Globus pallidus (tissue), 1 donor: ENCODE measurements at regions not wholly inside any gene's neighbourhood (a gene's known extent, or its start where the extent isn't known, plus 50 kb on each side); places are given as distances from the start of the nearest gene placed in this dataset.
"Not testable (repeated sequence)": the region's sequence is repeated elsewhere in the genome, so short reads cannot be mapped to it uniquely, and the experiment has no call there.

Experiments used
- DNase-seq: peaks from one replicate; pipeline ENCODE4 v3.0.0-alpha.2; 2015; ENCODE audit warnings: low spot score

DNA sequence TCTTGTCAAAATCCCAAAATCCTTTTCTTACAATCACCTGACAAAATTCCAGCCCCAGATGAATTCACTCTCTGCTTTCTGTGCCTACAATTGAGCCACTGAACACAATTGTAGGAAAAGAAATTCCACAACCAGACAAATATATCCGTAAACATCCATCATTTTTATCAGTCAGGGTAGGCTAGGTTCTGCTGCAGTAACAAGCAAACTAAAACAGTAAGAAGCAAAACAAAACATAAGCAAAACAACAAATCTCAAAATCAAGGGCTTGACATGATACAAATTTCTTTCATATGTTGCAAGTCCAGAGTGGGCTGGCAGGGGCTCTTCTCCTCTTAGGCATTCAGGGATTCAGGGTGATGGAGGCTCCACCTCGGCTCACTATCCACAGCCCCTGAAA is 114.2 kb upstream of the MAN2A1 start:
- DNase-seq = no peak

DNA sequence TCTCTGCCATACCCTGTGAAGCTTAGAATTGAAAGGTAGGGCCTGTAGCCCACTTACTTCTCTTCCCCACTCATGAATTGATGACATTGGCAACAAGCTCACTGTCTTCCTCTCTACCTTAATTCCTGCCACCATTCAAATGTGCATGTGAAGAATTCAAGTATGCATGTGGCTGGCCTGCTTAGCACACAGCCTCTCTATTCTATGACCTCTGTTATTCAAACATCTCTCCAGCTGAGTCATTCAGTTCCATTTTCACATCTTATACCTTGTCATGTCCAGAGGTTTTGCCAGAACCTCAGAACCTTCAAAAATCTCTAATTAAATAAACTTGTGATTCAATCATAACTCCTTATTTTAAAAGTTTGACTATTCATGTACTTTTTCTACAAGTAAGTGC is 114.7 kb upstream of the MAN2A1 start:
- no peak for DNase-seq

DNA sequence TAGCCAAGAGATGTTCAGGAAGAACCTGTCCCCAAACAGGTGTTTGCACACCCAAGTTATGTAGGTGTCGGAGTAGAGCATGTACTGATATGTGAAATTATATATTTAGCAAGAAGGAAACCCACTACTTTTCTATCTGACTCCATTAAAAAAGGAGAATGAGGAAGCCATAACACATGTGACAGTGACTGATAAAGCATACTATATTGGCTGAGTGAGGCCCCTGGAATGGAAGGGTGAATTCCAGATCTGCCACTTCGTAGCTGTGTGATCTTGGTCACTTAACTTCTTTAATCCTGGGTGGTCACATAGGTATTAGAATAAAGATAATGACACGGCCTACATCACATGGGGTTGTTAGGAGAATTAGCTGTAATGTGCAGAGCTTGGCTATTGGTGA is 116.0 kb upstream of the MAN2A1 start:
- DNase-seq = no peak

DNA sequence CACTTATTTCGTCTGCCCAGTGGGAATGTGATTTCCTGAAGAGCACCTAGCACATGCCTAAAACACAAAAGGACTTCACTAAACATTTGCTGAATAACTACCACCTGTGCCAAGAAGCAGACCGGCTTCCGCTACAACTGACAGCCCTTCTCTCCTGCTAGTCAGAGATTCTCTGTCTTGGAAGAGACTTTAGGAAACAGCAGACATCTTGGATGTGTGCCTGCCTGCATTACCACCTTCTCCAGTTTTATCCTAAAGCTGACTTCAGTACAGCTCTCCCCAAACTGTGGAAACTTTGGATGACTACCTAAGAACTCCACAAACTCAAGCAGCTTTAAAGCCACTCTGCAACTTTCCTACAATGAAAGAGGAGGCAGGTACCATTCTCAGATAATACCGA is 116.5 kb upstream of the MAN2A1 start:
- no peak for DNase-seq

DNA sequence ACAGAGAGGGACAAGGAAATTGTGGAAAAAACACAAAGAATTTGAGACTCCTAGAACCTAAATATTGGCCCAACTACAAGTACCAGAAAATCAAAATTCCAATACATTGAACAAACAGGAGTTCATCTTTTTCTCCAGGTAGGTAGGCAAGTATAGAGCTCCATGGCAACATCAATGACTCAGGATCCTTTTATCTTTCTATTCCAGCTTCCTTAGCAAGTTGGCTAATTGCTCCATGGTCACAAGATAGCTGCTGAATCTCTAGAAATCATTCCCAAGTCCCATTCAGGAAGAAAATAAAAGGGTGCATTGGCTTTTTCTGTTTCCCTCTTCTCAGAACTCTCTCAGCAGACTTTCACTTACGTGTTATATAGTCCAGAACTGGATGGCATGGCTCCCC is 117.9 kb upstream of the MAN2A1 start:
- no peak for DNase-seq

DNA sequence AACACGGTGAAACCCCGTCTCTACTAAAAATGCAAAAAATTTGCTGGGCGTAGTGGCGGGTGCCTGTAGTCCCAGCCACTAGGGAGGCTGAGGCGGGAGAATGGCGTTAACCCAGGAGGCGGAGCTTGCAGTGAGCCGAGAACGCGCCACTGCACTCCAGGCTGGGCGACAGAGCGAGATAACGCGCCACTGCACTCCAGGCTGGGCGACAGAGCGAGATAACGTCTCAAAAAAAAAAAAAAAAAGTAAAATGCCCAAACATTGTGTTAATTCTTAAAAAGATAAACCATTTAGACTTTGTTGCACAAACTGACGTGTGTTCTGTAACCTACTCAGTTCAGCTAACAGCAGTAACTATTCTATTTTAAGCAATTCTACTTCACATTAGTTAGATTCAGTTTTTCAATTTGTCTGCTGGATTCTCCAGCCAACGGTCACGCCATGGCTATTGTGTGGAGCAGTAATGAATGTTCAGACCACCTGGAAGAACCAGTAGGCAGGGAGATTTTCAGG is 119.3 kb upstream of the MAN2A1 start:
- no peak for DNase-seq

DNA sequence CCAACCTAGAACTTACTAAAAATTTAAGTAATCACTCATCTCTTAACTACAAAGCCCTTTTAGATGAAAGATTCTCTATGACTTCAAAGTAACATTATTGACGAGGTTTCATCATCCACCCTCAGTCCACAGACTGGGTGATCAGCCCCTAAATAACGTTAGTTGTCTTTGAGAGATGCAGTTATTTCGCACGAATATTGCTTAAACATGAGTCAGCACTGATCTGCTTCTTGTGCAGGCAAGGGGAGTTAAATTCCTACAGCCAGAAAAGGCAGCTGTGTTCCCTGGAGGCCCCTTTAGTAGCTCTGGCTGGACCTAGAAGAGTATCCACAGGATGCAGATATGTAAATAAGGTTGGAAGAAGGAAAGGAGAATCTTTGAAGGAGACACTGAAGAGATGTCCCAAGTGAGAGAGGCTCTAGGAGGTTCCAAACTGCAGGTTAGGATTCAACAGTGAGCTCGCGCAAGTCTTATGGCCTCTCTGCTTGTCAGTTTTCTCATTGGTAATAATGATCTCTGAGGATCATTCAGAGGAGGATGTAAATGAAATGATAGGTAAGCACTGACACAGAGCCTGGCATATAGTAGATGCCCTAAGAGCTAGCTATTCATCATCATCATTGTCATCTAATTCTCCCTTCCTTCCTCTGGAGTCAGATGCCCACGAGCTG is 122.2 kb upstream of the MAN2A1 start:
- no peak for DNase-seq

DNA sequence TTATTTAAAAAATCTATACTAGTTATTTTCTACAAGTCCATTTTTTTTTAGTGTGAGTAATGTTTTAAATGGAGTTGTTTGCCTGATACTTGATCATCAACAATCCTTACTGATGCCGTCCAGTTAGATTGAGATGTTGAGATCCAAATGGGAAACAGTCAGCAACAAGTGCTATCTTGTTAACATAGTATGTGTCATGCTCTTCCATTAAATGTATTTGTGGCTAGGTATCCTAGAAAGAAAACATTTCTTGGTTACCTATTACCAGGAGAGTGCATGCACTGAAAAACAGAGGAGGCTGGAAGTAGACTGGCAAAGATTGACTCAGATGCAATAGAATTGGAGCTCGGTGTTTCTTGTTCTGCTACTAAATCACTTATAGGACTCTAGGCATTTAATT is 123.4 kb upstream of the MAN2A1 start:
- DNase-seq = no peak

DNA sequence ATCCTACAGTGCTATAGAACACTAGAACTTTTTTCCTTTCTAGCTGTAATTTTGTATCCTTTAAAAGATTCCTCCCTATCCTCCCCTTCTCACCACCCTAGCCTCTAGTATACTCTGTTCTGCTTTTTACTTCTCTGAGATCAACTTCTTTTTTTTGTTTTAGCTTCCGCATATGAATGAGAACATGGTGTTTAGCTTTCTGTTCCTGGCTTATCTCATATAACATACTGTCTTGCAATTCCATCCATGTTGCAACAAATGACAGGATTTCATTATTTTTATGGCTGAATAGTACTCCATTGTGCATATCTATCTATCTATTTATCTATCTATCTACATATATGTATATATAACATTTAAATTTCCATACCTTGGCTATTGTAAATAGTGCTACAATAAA is 126.0 kb upstream of the MAN2A1 start:
- DNase-seq = no peak

DNA sequence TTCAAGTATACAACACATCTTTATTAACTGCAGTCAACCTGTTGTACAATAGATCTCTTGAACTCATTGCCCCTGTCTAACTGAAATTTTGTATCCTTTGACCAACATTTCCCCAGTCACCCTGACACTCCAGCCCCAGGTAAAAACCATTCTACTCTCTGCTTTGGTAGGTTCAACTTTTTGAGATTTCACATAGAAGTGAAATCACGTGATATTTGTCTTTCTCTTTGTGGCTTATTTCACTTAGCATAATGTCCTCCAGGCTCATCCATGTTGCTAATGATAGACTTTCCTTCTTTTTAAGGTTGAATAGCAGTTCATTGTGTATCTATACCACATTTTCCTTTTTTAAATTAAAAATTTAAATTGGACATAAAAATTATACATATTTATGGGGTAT is 126.5 kb upstream of the MAN2A1 start:
- no peak for DNase-seq

DNA sequence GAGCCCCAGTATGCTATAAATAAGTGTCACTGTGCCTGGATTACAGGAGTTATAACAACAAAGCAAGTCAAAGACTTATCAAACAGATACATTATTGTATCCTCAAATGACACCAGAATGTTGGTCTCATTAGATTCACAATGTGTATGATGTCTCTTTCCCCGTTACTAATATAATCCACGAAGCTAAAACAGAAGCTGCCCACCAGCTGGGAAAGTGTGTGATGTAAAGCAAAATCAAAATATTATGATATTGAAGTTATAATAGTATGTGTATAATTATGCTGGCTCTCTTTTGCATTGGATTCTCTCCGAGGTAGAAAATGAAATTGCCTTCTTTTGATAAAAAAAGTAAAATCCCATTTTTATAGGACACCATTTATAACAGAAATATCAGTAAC is 127.3 kb upstream of the MAN2A1 start:
- no peak for DNase-seq

DNA sequence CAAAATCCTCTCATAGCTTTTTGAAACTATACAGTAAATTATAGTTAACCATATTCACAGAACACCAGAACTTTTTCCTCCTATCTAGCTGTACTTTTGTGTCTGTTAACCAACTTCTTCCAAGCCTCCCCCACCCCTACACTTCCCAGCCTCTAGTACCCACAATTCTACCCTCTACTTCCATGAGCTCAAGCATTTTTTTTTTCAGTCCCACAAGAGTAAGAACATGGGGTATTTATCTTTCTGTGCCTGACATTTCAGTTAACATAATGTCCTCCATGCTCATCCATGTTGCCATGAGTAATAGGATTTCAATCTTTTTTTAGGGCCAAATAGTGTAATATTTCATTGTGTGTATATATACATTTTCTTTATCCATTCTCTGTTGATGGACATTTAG is 128.3 kb upstream of the MAN2A1 start:
- no peak for DNase-seq

DNA sequence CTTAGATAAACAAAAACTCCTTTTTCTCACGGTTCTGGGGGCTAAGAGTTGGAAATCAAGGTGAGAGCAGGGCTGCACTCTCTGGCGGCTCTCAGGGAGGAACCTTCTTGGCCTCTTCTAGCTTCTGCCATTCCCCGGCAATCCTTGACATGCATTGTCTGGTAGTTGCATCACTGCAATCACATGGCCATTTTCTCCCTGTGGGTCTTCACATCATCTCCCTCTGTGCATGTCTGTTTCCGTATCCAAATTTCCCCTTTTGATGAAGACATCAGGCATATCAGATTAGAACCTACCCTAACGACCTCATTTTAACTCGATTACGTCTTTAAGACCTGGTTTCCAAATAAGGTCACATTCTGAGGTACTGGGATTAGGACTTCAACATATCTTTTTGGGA is 129.2 kb upstream of the MAN2A1 start:
- DNase-seq = no peak

DNA sequence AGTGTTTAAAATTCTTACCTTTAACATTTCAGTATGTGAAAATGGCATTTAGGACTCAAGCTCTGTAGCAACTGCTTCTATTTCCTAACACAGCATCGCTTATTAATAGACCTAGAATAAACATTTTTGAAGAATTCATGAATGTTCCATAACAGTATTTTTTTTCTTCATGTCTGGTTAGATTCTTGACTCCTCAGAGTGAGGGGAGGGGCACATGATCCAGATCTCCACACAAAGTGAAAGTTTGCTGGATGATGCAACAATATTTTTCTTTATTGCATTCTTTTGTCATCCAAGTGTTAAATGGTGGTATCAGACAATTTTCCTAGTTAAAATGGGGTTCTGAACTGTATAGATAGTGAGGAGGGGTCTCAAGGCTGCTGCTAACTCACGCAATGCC is 130.8 kb upstream of the MAN2A1 start:
- DNase-seq = no peak

DNA sequence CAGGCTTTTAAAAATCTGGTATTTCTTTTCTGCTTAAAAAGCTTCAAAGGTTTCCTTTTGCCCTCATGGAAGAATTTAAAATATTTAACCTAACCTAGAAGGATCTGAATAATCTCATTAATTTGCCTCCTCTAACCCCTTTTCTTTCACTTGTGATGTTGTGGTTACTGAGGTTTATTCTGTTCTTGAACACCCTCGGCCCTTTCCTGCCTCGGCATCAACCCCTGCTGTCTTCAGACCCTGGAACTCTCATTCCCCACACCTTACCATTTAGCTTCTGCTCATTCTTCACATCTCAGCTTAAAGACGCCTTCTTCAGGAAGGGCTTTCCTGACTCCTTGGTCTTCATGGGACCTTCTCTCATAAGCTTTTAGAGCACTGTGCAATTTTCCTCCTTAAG is 131.4 kb upstream of the MAN2A1 start:
- no peak for DNase-seq

DNA sequence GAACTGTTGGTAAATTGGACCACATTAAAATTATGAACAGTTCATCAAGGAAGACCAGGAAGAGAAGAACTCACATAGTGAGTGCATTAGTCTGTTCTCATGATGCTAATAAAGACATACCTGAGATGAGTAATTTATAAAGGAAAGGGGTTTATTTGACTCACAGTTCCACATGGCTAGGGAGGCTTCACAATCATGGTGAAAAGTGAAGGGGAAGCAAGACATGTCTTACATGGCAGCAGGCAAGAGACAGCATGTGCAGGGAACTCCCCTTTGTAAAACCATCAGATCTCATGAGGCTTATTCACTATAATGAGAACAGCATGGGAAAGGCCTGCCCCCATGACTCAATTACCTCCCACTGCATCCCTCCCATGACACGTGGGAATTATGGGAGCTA is 135.9 kb upstream of the MAN2A1 start:
- DNase-seq = no peak

DNA sequence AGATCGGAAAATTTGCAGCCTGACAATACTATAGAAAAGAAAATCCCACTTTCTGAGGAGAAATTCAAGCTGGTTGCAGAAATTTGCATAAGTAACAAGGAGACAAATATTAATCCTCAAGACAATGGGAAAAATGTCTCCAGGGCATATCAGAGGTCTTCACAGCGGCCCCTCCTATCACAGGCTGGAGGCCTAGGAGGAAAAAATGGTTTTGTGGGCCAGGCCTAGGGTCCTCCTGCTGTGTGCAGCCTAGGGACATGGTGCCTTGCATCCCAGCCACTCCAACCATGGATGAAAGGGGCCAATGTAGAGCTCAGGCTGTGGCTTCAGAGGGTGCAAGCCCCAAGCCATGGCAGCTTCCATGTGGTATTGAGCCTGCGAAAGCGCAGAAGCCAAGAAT is 138.5 kb upstream of the MAN2A1 start:
- not testable (repeated sequence) for DNase-seq

DNA sequence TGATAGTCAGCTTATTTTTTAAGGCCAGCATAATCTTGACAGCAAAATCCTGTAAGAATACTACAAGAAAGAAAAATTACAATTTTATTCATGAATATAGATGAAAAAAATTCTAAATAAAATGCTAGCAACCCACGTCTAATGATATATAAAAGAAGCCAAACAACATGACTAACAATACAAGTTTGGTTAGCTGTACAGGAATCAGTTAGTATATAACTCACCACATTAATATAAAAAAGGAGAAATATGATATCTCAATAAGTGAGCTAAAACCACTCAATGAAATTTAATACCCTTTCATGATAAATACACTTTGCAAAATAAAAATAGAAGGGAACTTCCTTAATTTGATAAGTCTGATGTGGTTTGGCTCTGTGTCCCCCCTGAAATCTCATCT is 139.7 kb upstream of the MAN2A1 start:
- no peak for DNase-seq

DNA sequence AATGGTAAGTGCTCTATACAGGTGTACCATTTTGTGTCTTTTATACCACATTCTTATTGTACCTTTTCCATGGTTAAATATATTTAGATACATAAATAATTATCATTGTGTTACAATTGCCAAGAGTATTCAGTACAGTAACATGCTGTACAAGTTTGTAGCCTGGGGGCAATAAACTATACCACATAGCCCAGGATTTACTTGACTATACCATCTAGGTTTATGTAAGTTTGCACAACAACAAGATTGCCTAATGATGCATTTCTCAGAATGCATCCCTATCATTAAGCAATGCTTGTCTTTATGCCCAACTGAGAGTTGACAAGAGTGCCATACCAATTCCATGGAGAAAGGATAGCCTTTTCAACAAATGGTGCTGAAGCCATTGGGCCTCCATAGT is 136.7 kb upstream of the PJA2 start:
- no peak for DNase-seq

DNA sequence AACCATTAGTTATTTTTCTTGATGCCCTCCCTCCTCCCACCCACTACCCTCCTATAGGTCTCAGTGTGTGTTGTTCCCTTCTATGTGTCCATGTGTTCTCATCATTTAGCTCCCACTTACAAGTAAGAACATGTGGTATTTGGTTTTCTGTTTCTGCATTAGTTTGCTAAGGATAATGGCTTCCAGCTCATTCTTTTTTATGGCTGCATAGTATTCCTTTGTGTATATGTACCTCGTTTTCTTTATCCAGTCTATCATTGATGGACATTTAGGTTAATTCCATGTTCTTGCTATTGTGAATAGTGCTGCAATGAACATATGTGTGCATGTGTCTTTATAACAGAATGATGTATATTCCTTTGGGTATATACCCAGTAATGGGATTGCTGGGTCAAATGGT is 135.1 kb upstream of the PJA2 start:
- not testable (repeated sequence) for DNase-seq

DNA sequence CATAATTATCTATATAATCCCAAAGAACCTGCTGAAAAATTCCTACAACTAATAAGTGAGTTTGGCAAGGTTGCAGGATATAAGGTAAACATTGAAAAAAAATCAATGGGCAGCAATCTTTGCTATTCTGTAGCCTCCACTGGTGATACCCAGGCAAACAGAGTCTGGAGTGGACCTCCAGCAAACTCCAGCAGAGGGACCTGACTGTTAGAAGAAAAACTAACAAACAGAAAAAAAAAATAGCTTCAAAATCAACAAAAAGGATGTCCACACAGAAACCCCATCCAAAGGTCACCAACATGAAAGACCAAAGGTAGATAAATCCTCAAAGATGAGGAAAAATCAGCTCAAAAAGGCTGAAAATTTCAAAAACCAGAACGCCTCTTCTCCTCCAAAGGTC is 128.9 kb upstream of the PJA2 start:
- not testable (repeated sequence) for DNase-seq

DNA sequence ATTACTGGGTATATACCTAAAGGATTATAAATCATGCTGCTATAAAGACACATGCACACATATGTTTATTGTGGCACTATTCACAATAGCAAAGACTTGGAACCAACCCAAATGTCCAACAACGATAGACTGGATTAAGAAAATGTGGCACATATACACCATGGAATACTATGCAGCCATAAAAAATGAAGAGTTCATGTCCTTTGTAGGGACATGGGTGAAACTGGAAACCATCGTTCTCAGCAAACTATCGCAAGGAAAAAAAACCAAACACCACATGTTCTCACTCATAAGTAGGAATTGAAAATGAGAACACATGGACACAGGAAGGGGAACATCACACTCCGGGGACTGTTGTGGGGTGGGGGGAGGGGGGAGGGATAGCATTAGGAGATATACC is 125.3 kb upstream of the PJA2 start:
- DNase-seq = not testable (repeated sequence)

DNA sequence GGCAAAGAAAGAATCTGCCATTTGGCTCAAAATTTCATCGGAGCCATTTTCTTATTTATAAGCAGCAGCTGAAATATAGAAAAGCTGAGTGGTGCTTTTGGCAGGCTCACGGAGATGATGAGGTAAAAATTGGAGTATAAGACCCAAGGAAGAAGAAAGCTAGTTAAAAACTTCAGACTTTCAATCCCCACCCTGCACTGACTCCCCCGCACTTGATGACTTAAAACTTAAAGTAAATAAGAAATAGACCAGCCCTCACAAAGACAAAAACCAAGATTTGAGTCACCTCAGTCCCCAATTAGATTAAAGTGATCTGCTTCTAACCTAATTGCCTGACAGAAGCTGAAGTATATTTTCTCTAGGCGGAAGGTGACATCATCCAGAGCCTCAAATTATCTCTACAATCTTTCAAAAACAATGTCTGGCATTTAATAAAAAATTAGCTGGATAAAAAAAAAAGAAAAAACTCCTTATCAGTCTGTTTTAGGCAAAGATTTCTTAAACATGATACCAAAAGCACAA is 124.0 kb upstream of the PJA2 start:
- DNase-seq = no peak

DNA sequence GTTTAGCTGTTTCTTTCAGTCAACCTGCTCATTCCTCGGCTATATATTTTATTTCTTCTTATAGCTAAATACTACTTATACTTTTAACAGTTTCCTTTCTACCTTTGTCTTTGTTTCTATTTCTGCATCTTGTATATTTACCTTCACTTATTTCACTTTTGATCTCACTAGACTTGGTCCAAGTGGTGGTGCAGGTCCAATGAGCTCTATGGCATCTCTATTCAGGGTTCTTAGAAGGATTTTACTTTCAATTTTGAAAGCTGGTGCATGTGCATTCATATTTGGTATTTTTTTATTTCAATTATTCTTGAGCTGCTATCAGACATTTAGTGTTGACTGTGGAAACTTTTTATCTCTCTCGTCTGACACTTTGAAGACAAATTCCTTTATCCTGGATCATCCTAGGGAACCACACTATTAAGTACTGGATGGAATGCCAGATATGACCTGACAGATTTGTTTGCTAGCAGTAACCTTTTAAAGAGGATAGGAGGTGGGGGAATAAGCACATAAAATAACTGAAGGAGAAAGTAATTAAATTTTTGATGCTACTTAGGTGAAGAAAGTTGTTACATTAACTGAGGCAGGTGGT is 123.1 kb upstream of the PJA2 start:
- DNase-seq = no peak
